PFSK-1 (cell line): ENCODE measurements at regions not wholly inside any gene's neighbourhood (a gene's known extent, or its start where the extent isn't known, plus 50 kb on each side); places are given as distances from the start of the nearest gene placed in this dataset.

Experiments
- FOXP2 ChIP-seq: optimal IDR thresholded peaks from 2 replicates; pipeline ENCODE3; 2011; ENCODE audit warnings: borderline replicate concordance, control low read depth, inconsistent platforms; ENCODE audit not compliant: insufficient read depth; ENCODE audit errors: extremely low read length, extremely low read depth
- POLR2AphosphoS5 ChIP-seq: IDR thresholded peaks from 2 replicates; pipeline ENCODE4 v1.6.1; 2012; ENCODE audit warnings: low read depth, mild to moderate bottlenecking, control low read depth, low read length, moderate library complexity
- REST ChIP-seq, 2 experiments: IDR thresholded peaks; 2 replicates each; pipeline versions ENCODE4 v1.6.1 to v1.8.0; 2011 to 2012; ENCODE audit warnings: low read depth in 2 of 2, low read length in 2 of 2, control low read depth in 1 of 2, inconsistent platforms in 1 of 2, mild to moderate bottlenecking in 1 of 2, moderate library complexity in 1 of 2; ENCODE audit not compliant: insufficient read depth in 1 of 2
- SIN3A ChIP-seq: IDR thresholded peaks from 2 replicates; pipeline ENCODE4 v1.6.1; 2012; ENCODE audit warnings: mild to moderate bottlenecking, low read length, moderate library complexity, borderline replicate concordance; ENCODE audit not compliant: insufficient read depth
- TAF1 ChIP-seq: IDR thresholded peaks from 2 replicates; pipeline ENCODE4 v1.6.1; 2012; ENCODE audit warnings: low read length, control low read depth, borderline replicate concordance; ENCODE audit not compliant: insufficient read depth

GRCh38 chr17:33992113-33992512, 263.0 kb upstream of the CCL2 start:
- TF ChIP-seq REST (IDR thresholded peaks at IDR 0.05; ENCODE audit: insufficient read depth in 1 of 2, low read depth in 2 of 2, low read length in 2 of 2) (no peak), POLR2AphosphoS5 (no peak), TAF1 (no peak), SIN3A (no peak), FOXP2 (no peak)

GRCh38 chr17:34000639-34001038, 254.4 kb upstream of the CCL2 start:
- TF ChIP-seq FOXP2: no peak
- TF ChIP-seq TAF1: no peak
- no peak for TF ChIP-seq REST (IDR thresholded peaks at IDR 0.05; ENCODE audit: insufficient read depth in 1 of 2, low read depth in 2 of 2, low read length in 2 of 2)

GRCh38 chr17:34001246-34001645, 253.8 kb upstream of the CCL2 start:
- TF ChIP-seq TAF1: no peak
- TF ChIP-seq FOXP2: no peak
- TF ChIP-seq REST (IDR thresholded peaks at IDR 0.05; ENCODE audit: insufficient read depth in 1 of 2, low read depth in 2 of 2, low read length in 2 of 2): no peak
- TF ChIP-seq POLR2AphosphoS5: no peak
- TF ChIP-seq SIN3A: no peak

GRCh38 chr17:34006126-34006525, 249.0 kb upstream of the CCL2 start:
- TF ChIP-seq REST (IDR thresholded peaks at IDR 0.05; ENCODE audit: insufficient read depth in 1 of 2, low read depth in 2 of 2, low read length in 2 of 2) (no peak), SIN3A (no peak), FOXP2 (no peak), TAF1 (no peak), POLR2AphosphoS5 (no peak)

GRCh38 chr17:34008125-34008524, 247.0 kb upstream of the CCL2 start:
- TF ChIP-seq FOXP2: no peak
- no peak for TF ChIP-seq POLR2AphosphoS5
- TF ChIP-seq SIN3A: no peak
- no peak for TF ChIP-seq TAF1
- TF ChIP-seq REST (IDR thresholded peaks at IDR 0.05; ENCODE audit: insufficient read depth in 1 of 2, low read depth in 2 of 2, low read length in 2 of 2): no peak
